Right lobe of liver (tissue), 6 donors: ENCODE measurements at regions not wholly inside any gene's neighbourhood (a gene's known extent, or its start where the extent isn't known, plus 50 kb on each side); places are given as distances from the start of the nearest gene placed in this dataset.

Experiments
- ATAC-seq, 4 donors: fragments of 200-7000 bp; cut with Tn5 transposase; one replicate each; pipeline ENCODE4 v1.9.1; 2020; ENCODE audit warnings: mild to moderate bottlenecking in 4 of 4, moderate library complexity in 4 of 4
- DNase-seq, 3 donors: peaks; one replicate each; pipeline ENCODE4 v3.0.0-alpha.2; 2020
- H3K27ac ChIP-seq, 3 donors: fragments of 200-600 bp; one replicate each; pipeline ENCODE4 v1.8.0; 2022
- H3K27me3 ChIP-seq, 2 donors: fragments of 200-600 bp; one replicate each; pipeline ENCODE4 v1.8.0; 2022
- H3K36me3 ChIP-seq, 4 donors: fragments of 200-600 bp; sonication (generic) in 1 of 4; one replicate each; pipeline versions ENCODE4 v1.5.1 to v1.8.0; 2017 to 2022; ENCODE audit warnings: control low read depth in 1 of 4
- H3K4me1 ChIP-seq, 4 donors: fragments of 200-600 bp; sonication (generic) in 1 of 4; one replicate each; pipeline versions ENCODE4 v1.5.1 to v1.8.0; 2017 to 2022; ENCODE audit warnings: control low read depth in 1 of 4
- H3K4me3 ChIP-seq, 3 donors: fragments of 200-600 bp; one replicate each; pipeline ENCODE4 v1.8.0; 2022
- H3K9me3 ChIP-seq, 4 donors: fragments of 200-600 bp; sonication (generic) in 1 of 4; one replicate each; pipeline versions ENCODE4 v1.5.1 to v1.8.0; 2017 to 2022; ENCODE audit warnings: control low read depth in 1 of 4
- CTCF ChIP-seq, 4 donors: fragments of 200-600 bp in 3 of 4; fragments of 450-650 bp in 1 of 4; IDR thresholded peaks; one replicate each; pipeline versions ENCODE4 v1.5.1 to v1.8.0; 2016 to 2022; ENCODE audit warnings: antibody characterized with exemption in 4 of 4, mild to moderate bottlenecking in 2 of 4
- POLR2A ChIP-seq: fragments of 450-650 bp; IDR thresholded peaks from one replicate; pipeline ENCODE4 v1.6.1; 2017; ENCODE audit warnings: antibody characterized with exemption, mild to moderate bottlenecking
- WGBS: methylation state at CpG from one replicate; pipeline ENCODE4 v1.1.6; 2018; ENCODE audit warnings: low coverage, low lambda C conversion rate; ENCODE audit not compliant: insufficient coverage; ENCODE audit errors: missing lambda C conversion rate; 5-methylcytosine and 5-hydroxymethylcytosine counted together
- intact Hi-C, 2 donors: fragments of 100-400 bp; cut with DNase I; formaldehyde crosslinking; loops; one replicate each; pipeline versions ENCODE4 v1.11.2 to v1.14.1; 2022
- donor health status: DM: no; HTN: yes; CAD: no.
- donor health status: DM: no; HTN: no; CAD: no.
- donor health status: DM: no; HTN: no; CAD: no.
- donor health status: DM: no; HTN: yes; CAD: no.
- donor health status: DM: no; HTN: yes; CAD: no.

DNA sequence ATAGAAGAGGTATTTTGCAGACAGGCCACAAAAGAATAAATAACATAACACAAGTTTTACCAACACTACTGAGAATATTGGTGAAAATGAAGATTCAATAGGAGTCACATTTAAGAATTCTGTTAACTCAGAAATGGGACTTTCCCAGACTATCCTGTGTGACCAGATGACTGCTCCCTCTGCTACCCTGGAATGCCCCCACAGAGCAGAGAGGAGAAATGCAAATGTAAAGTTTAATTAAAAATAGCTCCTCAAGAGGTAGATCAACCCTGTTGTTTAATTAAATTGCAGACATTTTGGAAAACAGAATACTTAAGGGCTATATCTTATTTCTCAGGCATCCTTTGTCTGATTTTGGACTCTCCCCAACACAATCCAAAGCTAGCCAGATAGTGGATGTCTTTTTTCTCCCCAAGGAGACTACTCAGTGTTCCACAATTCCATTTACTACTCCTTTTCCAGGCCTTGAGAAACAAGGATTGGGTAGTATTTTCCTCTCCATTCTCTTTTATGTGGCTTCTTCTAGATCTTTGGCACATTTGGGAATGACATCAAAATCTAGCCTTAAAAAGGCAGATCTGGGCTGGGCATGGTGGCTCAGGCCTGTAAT is 104.7 kb upstream of the TSC22D1 start:
- TF ChIP-seq POLR2A (no peak), CTCF (IDR thresholded peaks at IDR 0.05) (no peak)
- Histone ChIP-seq H3K27ac (no peak overlapping the region), H3K4me1 (no peaks in the 10 kb centered on the region), H3K9me3 (no peaks in the 10 kb centered on the region), H3K36me3 (no peaks in the 10 kb centered on the region), H3K4me3 (no peak overlapping the region), H3K27me3 (no peaks in the 10 kb centered on the region)
- no peak for DNase-seq
- ATAC-seq: no peak
- intact Hi-C loops: no loop called here

DNA sequence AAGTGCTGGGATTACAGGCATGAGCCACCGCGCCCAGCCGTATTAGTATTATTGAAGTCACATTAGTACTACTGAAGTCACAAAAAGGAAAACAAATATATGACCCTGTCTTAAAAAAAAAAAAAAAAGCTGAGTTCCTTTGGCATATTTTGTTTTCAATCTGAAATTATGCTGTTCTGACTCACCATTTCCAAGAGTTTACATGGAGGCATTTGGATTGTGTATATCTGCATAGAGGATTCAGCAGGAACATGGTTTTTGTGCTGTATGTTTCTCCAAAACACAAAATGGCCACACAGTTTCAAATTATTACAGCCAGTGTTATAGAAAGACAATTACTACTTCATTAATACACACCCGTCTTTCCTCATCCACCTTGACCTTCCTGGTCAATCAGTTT is 103.5 kb upstream of the TSC22D1 start:
- Histone ChIP-seq H3K4me3 (no peak overlapping the region), H3K27ac (no peak overlapping the region), H3K36me3 (no peaks in the 10 kb centered on the region), H3K27me3 (no peaks in the 10 kb centered on the region), H3K4me1 (no peaks in the 10 kb centered on the region), H3K9me3 (no peaks in the 10 kb centered on the region)
- TF ChIP-seq CTCF (IDR thresholded peaks at IDR 0.05) (no peak), POLR2A (no peak)
- WGBS: 70% methylated on average over 4 of the region's 4 CpGs
- no peak for DNase-seq
- intact Hi-C loops: no loop called here
- no peak for ATAC-seq

DNA sequence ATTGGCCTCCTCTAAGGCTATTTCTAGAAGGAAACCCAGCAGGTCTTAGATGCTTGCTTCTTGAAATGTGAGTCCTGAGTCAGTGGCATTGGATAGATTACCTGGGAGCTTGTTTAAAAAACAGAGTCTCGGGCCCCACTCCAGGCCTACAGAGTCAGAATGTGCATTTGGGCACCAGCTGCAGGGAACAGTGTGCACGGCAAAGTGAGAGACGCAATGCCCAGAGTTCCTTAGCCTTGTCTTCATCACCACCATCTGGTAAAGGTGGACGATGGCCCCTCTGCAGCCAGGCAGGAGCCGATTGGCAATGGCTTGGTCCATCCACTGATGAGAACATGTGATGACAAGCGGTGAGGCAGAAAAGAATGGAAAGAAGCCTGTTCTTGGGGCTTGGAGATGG is 102.1 kb upstream of the TSC22D1 start:
- intact Hi-C loops: no loop called here
- Histone ChIP-seq H3K27me3 (no peaks in the 10 kb centered on the region), H3K4me1 (no peaks in the 10 kb centered on the region), H3K4me3 (no peak overlapping the region), H3K9me3 (no peaks in the 10 kb centered on the region), H3K27ac (no peak overlapping the region), H3K36me3 (no peaks in the 10 kb centered on the region)
- ATAC-seq (no peak), DNase-seq (no peak)
- no peak for TF ChIP-seq POLR2A
- no peak for TF ChIP-seq CTCF (IDR thresholded peaks at IDR 0.05)
- WGBS: no CpG with 5 or more reads among the region's 6 CpGs

DNA sequence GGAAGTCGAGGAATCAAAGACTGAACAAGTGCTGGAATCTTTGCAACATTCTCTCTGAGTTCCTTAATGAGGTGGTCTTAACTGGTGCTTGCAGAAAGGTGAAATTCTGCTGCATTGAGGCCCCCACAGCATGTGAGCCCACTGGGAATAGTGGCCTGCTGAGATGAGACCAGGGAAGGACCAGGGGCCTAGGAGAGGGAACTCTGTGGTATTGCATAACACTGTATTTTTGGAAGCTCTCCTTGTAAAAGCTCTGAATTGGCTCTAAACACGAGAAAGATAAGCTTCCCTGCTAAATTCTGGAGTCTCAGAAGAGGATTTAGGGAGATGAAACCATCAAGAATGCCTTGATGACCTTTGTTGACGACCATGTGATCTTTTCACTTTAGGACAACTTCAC is 100.4 kb upstream of the TSC22D1 start:
- 46% methylated on average over 3 of the region's 3 CpGs for WGBS
- Histone ChIP-seq H3K27me3 (no peaks in the 10 kb centered on the region), H3K36me3 (no peaks in the 10 kb centered on the region), H3K9me3 (no peaks in the 10 kb centered on the region), H3K4me3 (no peak overlapping the region), H3K4me1 (no peaks in the 10 kb centered on the region), H3K27ac (no peak overlapping the region)
- intact Hi-C loops: no loop called here
- no peak for ATAC-seq
- DNase-seq: no peak
- TF ChIP-seq CTCF (IDR thresholded peaks at IDR 0.05): no peak
- TF ChIP-seq POLR2A: no peak

GRCh38 chr13:44669534-44669933 is 93.4 kb upstream of the TSC22D1 start:
- WGBS: 67% methylated on average over 4 of the region's 4 CpGs
- no peaks in the 10 kb centered on the region for H3K36me3 ChIP-seq
- no peak for TF ChIP-seq CTCF (IDR thresholded peaks at IDR 0.05)
- no peak for TF ChIP-seq POLR2A
- no peak overlapping the region for H3K27ac ChIP-seq
- no peaks in the 10 kb centered on the region for H3K27me3 ChIP-seq
- no peaks in the 10 kb centered on the region for H3K4me1 ChIP-seq
- intact Hi-C loops: no loop called here
- no peak for ATAC-seq
- no peak for DNase-seq
- no peaks in the 10 kb centered on the region for H3K9me3 ChIP-seq
- H3K4me3 ChIP-seq: no peak overlapping the region
